HL-60 (cell line): ENCODE measurements at regions not wholly inside any gene's neighbourhood (a gene's known extent, or its start where the extent isn't known, plus 50 kb on each side); places are given as distances from the start of the nearest gene placed in this dataset.

ENCODE experiments used
- DNase-seq, 2 experiments: peaks; one replicate each; pipeline ENCODE4 v3.0.0-alpha.2; 2010 to 2020; ENCODE audit warnings: low read depth in 1 of 2, low spot score in 1 of 2
- H3K27ac ChIP-seq: fragments of 250-450 bp; sonication (Bioruptor Pico); replicated peaks from 2 replicates; pipeline ENCODE4 v1.5.1; 2020; ENCODE audit warnings: mild to moderate bottlenecking, moderate library complexity
- H3K27me3 ChIP-seq: fragments of 250-450 bp; sonication (Bioruptor Pico); 2 replicates; pipeline ENCODE4 v1.5.1; 2021; ENCODE audit warnings: mild to moderate bottlenecking, moderate library complexity; ENCODE audit not compliant: insufficient read depth, poor library complexity, severe bottlenecking
- H3K4me3 ChIP-seq: replicated peaks from 2 replicates; pipeline ENCODE4 v1.5.1; 2011; ENCODE audit warnings: mild to moderate bottlenecking, control low read depth, low read length; ENCODE audit not compliant: insufficient read depth
- GABPA ChIP-seq: IDR thresholded peaks from 2 replicates; pipeline ENCODE4 v1.6.1; 2012; ENCODE audit warnings: low read depth
- POLR2AphosphoS5 ChIP-seq: IDR thresholded peaks from 2 replicates; pipeline ENCODE4 v1.6.1; 2012; ENCODE audit warnings: low read depth
- SPI1 ChIP-seq: IDR thresholded peaks from 2 replicates; pipeline ENCODE4 v1.6.1; 2012; ENCODE audit warnings: low read depth, mild to moderate bottlenecking, borderline replicate concordance
- TF ChIP-seq, protein P1 (sequence below): IDR thresholded peaks from 2 replicates; pipeline ENCODE4 v1.6.1; 2012; ENCODE audit warnings: low read depth; ENCODE audit not compliant: insufficient replicate concordance
- TF ChIP-seq, protein P2 (sequence below): IDR thresholded peaks from one replicate; pipeline ENCODE4 v1.5.1; 2011; ENCODE audit warnings: low read length, control low read depth, inconsistent platforms; ENCODE audit not compliant: insufficient read depth

DNA sequence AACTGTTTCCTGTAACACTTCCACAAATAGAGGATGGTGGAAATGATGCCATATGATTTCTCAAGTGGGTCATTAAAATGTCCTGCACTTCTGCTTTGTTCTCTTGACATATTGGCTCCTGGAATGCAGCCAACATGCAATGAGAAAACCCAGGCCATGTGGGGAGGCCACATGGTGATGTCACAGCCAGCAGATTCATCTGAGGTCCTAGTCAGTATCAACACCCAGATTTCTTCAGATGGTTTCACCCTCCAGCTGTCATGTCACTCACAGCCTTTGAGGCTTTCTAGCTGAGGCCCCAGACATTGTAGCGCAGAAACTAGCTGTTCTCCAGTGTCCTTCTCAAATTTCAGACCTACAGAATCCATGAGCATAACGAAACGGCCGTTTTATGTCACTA lies 102.3 kb upstream of the NUPR2 start:
- Histone ChIP-seq H3K4me3 (no peak overlapping the region), H3K27ac (no peak overlapping the region), H3K27me3 (no peaks in the 10 kb centered on the region)
- DNase-seq: peak in 1 of 2 experiments; percentile 4
- TF ChIP-seq, protein P1, sequence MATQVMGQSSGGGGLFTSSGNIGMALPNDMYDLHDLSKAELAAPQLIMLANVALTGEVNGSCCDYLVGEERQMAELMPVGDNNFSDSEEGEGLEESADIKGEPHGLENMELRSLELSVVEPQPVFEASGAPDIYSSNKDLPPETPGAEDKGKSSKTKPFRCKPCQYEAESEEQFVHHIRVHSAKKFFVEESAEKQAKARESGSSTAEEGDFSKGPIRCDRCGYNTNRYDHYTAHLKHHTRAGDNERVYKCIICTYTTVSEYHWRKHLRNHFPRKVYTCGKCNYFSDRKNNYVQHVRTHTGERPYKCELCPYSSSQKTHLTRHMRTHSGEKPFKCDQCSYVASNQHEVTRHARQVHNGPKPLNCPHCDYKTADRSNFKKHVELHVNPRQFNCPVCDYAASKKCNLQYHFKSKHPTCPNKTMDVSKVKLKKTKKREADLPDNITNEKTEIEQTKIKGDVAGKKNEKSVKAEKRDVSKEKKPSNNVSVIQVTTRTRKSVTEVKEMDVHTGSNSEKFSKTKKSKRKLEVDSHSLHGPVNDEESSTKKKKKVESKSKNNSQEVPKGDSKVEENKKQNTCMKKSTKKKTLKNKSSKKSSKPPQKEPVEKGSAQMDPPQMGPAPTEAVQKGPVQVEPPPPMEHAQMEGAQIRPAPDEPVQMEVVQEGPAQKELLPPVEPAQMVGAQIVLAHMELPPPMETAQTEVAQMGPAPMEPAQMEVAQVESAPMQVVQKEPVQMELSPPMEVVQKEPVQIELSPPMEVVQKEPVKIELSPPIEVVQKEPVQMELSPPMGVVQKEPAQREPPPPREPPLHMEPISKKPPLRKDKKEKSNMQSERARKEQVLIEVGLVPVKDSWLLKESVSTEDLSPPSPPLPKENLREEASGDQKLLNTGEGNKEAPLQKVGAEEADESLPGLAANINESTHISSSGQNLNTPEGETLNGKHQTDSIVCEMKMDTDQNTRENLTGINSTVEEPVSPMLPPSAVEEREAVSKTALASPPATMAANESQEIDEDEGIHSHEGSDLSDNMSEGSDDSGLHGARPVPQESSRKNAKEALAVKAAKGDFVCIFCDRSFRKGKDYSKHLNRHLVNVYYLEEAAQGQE: no peak
- TF ChIP-seq, protein P2, sequence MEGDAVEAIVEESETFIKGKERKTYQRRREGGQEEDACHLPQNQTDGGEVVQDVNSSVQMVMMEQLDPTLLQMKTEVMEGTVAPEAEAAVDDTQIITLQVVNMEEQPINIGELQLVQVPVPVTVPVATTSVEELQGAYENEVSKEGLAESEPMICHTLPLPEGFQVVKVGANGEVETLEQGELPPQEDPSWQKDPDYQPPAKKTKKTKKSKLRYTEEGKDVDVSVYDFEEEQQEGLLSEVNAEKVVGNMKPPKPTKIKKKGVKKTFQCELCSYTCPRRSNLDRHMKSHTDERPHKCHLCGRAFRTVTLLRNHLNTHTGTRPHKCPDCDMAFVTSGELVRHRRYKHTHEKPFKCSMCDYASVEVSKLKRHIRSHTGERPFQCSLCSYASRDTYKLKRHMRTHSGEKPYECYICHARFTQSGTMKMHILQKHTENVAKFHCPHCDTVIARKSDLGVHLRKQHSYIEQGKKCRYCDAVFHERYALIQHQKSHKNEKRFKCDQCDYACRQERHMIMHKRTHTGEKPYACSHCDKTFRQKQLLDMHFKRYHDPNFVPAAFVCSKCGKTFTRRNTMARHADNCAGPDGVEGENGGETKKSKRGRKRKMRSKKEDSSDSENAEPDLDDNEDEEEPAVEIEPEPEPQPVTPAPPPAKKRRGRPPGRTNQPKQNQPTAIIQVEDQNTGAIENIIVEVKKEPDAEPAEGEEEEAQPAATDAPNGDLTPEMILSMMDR: no peak
- TF ChIP-seq POLR2AphosphoS5: no peak
- no peak for TF ChIP-seq SPI1
- TF ChIP-seq GABPA: no peak

DNA sequence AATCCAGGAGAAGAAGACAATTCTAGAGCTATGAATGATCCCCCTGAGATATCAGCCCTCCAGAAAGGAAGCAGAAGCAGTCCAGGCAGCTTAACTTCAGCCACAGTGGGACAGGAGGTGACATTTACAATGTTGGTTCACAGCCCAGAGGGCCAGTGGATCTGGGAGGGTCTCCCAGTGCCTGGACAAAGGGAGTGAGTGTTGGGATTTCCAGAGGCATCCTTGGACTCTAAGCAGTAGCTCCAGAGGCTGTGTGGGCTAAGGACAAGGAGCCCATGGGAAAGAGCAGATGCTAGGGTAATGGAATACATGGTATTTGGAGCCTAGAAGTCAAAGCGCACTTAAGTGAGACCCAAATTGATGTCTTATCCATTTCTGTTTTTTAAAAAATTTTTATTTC lies 97.4 kb upstream of the NUPR2 start:
- no peak overlapping the region for H3K27ac ChIP-seq
- no peaks in the 10 kb centered on the region for H3K27me3 ChIP-seq
- no peak overlapping the region for H3K4me3 ChIP-seq
- no peak for DNase-seq
- TF ChIP-seq, protein P2: no peak
- TF ChIP-seq, protein P1: no peak
- TF ChIP-seq GABPA (no peak), SPI1 (no peak), POLR2AphosphoS5 (no peak)

DNA sequence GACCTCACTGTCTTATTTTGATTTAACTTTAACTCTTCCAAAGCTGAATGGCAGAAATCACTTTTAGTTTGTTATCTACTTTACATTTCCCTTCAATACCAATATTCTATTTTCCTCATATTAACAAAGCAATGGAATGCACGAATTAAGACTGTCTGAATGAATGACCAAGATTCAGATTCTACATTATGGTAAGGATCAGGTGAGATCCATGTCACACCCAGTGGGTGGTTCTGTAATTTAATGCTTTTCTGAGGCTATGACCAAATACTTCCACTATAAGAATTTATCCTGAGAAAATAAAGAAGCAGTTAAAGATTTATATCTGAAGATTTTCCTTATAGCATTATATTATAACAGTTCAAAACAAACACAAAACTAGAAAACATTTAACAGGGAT lies 90.2 kb upstream of the NUPR2 start:
- Histone ChIP-seq H3K27ac (no peak overlapping the region), H3K4me3 (no peak overlapping the region), H3K27me3 (no peaks in the 10 kb centered on the region)
- TF ChIP-seq, protein P1: no peak
- no peak for TF ChIP-seq SPI1
- no peak for TF ChIP-seq POLR2AphosphoS5
- TF ChIP-seq, protein P2: no peak
- no peak for TF ChIP-seq GABPA
- no peak for DNase-seq
